Panc1 (cell line): ENCODE measurements at regions not wholly inside any gene's neighbourhood (a gene's known extent, or its start where the extent isn't known, plus 50 kb on each side); places are given as distances from the start of the nearest gene placed in this dataset.

Source experiments
- ATAC-seq: fragments of 200-7000 bp; cut with Tn5 transposase; 2 replicates; pipeline ENCODE4 v1.9.1; 2020; ENCODE audit warnings: mild to moderate bottlenecking, moderate library complexity
- BruUV-seq: library from RNA; stranded (reverse); fragments of 400-500 nt; replicated peaks from 2 replicates; lab custom pipeline; 2021; lab: Mats Ljungman, UMichigan
- CTCF ChIA-PET: fragments of 300-600 bp; sonication (Branson Sonifier 250); formaldehyde crosslinking; loops from one replicate; lab custom pipeline; 2022; ENCODE audit warnings: antibody characterized with exemption; lab: Charles Lee
- POLR2A ChIA-PET: fragments of 300-600 bp; sonication (Branson Sonifier 250); formaldehyde crosslinking; loops from one replicate; lab custom pipeline; 2022; ENCODE audit warnings: antibody characterized with exemption; lab: Charles Lee
- DNase-seq: peaks from one replicate; pipeline ENCODE4 v3.0.0-alpha.2; 2010; ENCODE audit warnings: low read depth, low spot score
- H3K27ac ChIP-seq: 2 replicates; pipeline ENCODE4 v1.5.1; 2011; ENCODE audit warnings: mild to moderate bottlenecking, low read length, inconsistent platforms
- H3K27me3 ChIP-seq: fragments of 200-500 bp; sonication (Bioruptor generic); 2 replicates; pipeline ENCODE4 v1.6.0; 2014; ENCODE audit warnings: low read length, inconsistent platforms; ENCODE audit not compliant: control insufficient read depth, insufficient read depth
- H3K36me3 ChIP-seq: fragments of 200-500 bp; sonication (Bioruptor generic); 2 replicates; pipeline ENCODE4 v1.5.1; 2014; ENCODE audit warnings: inconsistent platforms, mild to moderate bottlenecking, low read length, moderate library complexity; ENCODE audit not compliant: control insufficient read depth, insufficient read depth
- H3K4me1 ChIP-seq: 2 replicates; pipeline ENCODE4 v1.5.1; 2011; ENCODE audit warnings: inconsistent platforms, mild to moderate bottlenecking, low read length, moderate library complexity; ENCODE audit not compliant: control insufficient read depth, insufficient read depth
- H3K4me3 ChIP-seq, 2 experiments: 2 replicates each; pipeline ENCODE4 v1.5.1; 2011 to 2012; ENCODE audit warnings: low read depth in 2 of 2, low read length in 2 of 2, mild to moderate bottlenecking in 2 of 2, inconsistent platforms in 1 of 2, moderate library complexity in 1 of 2
- H3K9me3 ChIP-seq: fragments of 200-500 bp; sonication (Bioruptor generic); 2 replicates; pipeline ENCODE4 v1.5.1; 2014; ENCODE audit warnings: low read depth, mild to moderate bottlenecking, inconsistent platforms, low read length, moderate library complexity; ENCODE audit not compliant: control insufficient read depth, insufficient read depth
- CTCF ChIP-seq: fragments of 450-650 bp; IDR thresholded peaks from 2 replicates; pipeline ENCODE4 v1.5.1; 2017; ENCODE audit warnings: mild to moderate bottlenecking
- POLR2AphosphoS5 ChIP-seq: IDR thresholded peaks from 2 replicates; pipeline ENCODE4 v1.6.1; 2012; ENCODE audit warnings: mild to moderate bottlenecking, low read depth, low read length, moderate library complexity
- SIN3A ChIP-seq: IDR thresholded peaks from 2 replicates; pipeline ENCODE4 v1.6.1; 2012; ENCODE audit warnings: low read depth, mild to moderate bottlenecking, low read length, moderate library complexity, borderline replicate concordance; ENCODE audit not compliant: insufficient read depth
- TCF7L2 ChIP-seq: IDR thresholded peaks from 2 replicates; pipeline ENCODE4 v1.6.1; 2011; ENCODE audit warnings: mild to moderate bottlenecking, low read depth, low read length, inconsistent platforms
- in situ Hi-C: cut with HindIII; loops from 2 replicates; pipeline ENCODE4 v1.10.0; 2016; ENCODE audit warnings: low sequenced_read_pairs, low pct_unique_long_range_greater_than_20kb
- intact Hi-C: fragments of 100-400 bp; cut with micrococcal nuclease; formaldehyde crosslinking; loops from one replicate; pipeline ENCODE4 v1.10.0; 2022; ENCODE audit not compliant: unreplicated experiment
- TF ChIP-seq, protein P1 (sequence below), 2 experiments: IDR thresholded peaks; 2 replicates each; pipeline ENCODE4 v1.6.1; 2011 to 2012; ENCODE audit warnings: low read depth in 2 of 2, control low read depth in 1 of 2, low read length in 1 of 2, mild to moderate bottlenecking in 1 of 2, moderate library complexity in 1 of 2; ENCODE audit not compliant: insufficient read depth in 1 of 2

GRCh38 chr5:141758310-141758998, 76.4 kb upstream of the ARAP3 start:
- Histone ChIP-seq H3K4me3 (no peak overlapping the region), H3K27me3 (peaks cover 2% of the 10 kb centered on the region; the same call in 1 of the 2 replicates), H3K4me1 (no peaks in the 10 kb centered on the region; the same call in 1 of the 2 replicates), H3K27ac (no peak overlapping the region), H3K9me3 (no peaks in the 10 kb centered on the region), H3K36me3 (no peaks in the 10 kb centered on the region)
- DNase-seq: no peak
- ATAC-seq: no peak
- CTCF ChIA-PET: no interaction called here
- in situ Hi-C loops: no loop called here
- intact Hi-C loops: no loop called here
- BruUV-seq: no TSS peak
- POLR2A ChIA-PET: no interaction called here
- TF ChIP-seq SIN3A (no peak), TCF7L2 (no peak)

GRCh38 chr5:141757402-141757801, 75.4 kb upstream of the ARAP3 start:
- H3K9me3 ChIP-seq: no peaks in the 10 kb centered on the region
- DNase-seq (no peak), ATAC-seq (peak; percentile 81)
- ChIA-PET POLR2A (no interaction called here), CTCF (interaction anchor here (0.6 to 1.5 kb wide), 5 partner anchors 12 to 280 kb away, joined by 5 to 11 read pairs (median 7); partner anchors contain the start of gene RNF14)
- H3K36me3 ChIP-seq: no peaks in the 10 kb centered on the region
- intact Hi-C loops: no loop called here
- no TSS peak for BruUV-seq
- in situ Hi-C loops: no loop called here
- peaks cover 2% of the 10 kb centered on the region; the same call in 1 of the 2 replicates for H3K27me3 ChIP-seq
- no peak overlapping the region for H3K4me3 ChIP-seq
- H3K27ac ChIP-seq: no peak overlapping the region
- TF ChIP-seq TCF7L2 (no peak), CTCF (peak; percentile 58; the same call in 1 of the 2 replicates)
- no peaks in the 10 kb centered on the region; the same call in 1 of the 2 replicates for H3K4me1 ChIP-seq

DNA sequence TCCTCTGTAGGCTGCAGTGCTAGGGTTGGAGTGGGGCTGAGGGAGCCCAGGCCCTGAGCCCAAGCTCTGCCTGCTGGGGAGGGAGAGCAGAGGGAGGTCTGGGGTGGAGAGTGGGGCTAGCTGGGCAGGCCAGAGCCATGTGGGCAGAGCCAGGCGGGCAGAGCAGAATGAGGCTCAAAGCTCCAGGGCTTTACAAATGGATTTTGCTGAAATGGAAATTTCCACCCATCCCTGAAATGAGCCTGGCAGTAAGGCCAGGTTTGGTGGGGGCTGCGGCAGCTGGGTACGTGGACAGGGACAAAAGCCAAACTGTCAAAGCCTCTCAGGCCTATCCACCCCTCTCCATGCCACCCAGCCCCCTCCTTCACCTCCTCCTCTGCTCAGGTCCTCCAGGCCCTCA, 74.2 kb upstream of the ARAP3 start:
- ATAC-seq: no peak
- ChIA-PET POLR2A (no interaction called here), CTCF (no interaction called here)
- H3K27me3 ChIP-seq: peaks cover 6% of the 10 kb centered on the region
- BruUV-seq: no TSS peak
- H3K27ac ChIP-seq: no peak overlapping the region
- no peaks in the 10 kb centered on the region for H3K9me3 ChIP-seq
- in situ Hi-C loops: no loop called here
- H3K4me1 ChIP-seq: no peaks in the 10 kb centered on the region; the same call in 1 of the 2 replicates
- H3K4me3 ChIP-seq: no peak overlapping the region
- intact Hi-C loops: no loop called here
- no peaks in the 10 kb centered on the region for H3K36me3 ChIP-seq
- TF ChIP-seq, protein P1, sequence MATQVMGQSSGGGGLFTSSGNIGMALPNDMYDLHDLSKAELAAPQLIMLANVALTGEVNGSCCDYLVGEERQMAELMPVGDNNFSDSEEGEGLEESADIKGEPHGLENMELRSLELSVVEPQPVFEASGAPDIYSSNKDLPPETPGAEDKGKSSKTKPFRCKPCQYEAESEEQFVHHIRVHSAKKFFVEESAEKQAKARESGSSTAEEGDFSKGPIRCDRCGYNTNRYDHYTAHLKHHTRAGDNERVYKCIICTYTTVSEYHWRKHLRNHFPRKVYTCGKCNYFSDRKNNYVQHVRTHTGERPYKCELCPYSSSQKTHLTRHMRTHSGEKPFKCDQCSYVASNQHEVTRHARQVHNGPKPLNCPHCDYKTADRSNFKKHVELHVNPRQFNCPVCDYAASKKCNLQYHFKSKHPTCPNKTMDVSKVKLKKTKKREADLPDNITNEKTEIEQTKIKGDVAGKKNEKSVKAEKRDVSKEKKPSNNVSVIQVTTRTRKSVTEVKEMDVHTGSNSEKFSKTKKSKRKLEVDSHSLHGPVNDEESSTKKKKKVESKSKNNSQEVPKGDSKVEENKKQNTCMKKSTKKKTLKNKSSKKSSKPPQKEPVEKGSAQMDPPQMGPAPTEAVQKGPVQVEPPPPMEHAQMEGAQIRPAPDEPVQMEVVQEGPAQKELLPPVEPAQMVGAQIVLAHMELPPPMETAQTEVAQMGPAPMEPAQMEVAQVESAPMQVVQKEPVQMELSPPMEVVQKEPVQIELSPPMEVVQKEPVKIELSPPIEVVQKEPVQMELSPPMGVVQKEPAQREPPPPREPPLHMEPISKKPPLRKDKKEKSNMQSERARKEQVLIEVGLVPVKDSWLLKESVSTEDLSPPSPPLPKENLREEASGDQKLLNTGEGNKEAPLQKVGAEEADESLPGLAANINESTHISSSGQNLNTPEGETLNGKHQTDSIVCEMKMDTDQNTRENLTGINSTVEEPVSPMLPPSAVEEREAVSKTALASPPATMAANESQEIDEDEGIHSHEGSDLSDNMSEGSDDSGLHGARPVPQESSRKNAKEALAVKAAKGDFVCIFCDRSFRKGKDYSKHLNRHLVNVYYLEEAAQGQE (IDR thresholded peaks at IDR 0.05; ENCODE audit: insufficient read depth in 1 of 2, low read depth in 2 of 2, low read length in 1 of 2): 0 out of 4 replicates have a peak, but pooled peaks of 1 of the 2 experiments have one; percentile 33
- TF ChIP-seq CTCF (no peak), POLR2AphosphoS5 (no peak), SIN3A (no peak), TCF7L2 (no peak)
- no peak for DNase-seq
